GM12865 (cell line): ENCODE measurements at regions not wholly inside any gene's neighbourhood (a gene's known extent, or its start where the extent isn't known, plus 50 kb on each side); places are given as distances from the start of the nearest gene placed in this dataset.
A peak's percentile ranks its signal among the peaks of the same experiment; 100 is the strongest.

Experiments
- DNase-seq: peaks from one replicate; pipeline ENCODE4 v3.0.0; 2010; ENCODE audit warnings: low read depth
- H3K4me3 ChIP-seq: 2 replicates; pipeline ENCODE4 v1.5.1; 2011; ENCODE audit warnings: mild to moderate bottlenecking, low read depth, low read length, control low read depth
- TF ChIP-seq, protein P1 (sequence below): IDR thresholded peaks from 2 replicates; pipeline ENCODE4 v1.5.1; 2011; ENCODE audit warnings: low read length, control low read depth, low read depth, inconsistent platforms; ENCODE audit not compliant: insufficient read depth; ENCODE audit errors: missing control alignments

- TF ChIP-seq, protein P1, sequence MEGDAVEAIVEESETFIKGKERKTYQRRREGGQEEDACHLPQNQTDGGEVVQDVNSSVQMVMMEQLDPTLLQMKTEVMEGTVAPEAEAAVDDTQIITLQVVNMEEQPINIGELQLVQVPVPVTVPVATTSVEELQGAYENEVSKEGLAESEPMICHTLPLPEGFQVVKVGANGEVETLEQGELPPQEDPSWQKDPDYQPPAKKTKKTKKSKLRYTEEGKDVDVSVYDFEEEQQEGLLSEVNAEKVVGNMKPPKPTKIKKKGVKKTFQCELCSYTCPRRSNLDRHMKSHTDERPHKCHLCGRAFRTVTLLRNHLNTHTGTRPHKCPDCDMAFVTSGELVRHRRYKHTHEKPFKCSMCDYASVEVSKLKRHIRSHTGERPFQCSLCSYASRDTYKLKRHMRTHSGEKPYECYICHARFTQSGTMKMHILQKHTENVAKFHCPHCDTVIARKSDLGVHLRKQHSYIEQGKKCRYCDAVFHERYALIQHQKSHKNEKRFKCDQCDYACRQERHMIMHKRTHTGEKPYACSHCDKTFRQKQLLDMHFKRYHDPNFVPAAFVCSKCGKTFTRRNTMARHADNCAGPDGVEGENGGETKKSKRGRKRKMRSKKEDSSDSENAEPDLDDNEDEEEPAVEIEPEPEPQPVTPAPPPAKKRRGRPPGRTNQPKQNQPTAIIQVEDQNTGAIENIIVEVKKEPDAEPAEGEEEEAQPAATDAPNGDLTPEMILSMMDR: no peak
- no peak for DNase-seq
- H3K4me3 ChIP-seq: no peak overlapping the region
These were observed 64.4 kb upstream of the FUCA2 start for GRCh38 chr6:143575901-143576426.

DNA sequence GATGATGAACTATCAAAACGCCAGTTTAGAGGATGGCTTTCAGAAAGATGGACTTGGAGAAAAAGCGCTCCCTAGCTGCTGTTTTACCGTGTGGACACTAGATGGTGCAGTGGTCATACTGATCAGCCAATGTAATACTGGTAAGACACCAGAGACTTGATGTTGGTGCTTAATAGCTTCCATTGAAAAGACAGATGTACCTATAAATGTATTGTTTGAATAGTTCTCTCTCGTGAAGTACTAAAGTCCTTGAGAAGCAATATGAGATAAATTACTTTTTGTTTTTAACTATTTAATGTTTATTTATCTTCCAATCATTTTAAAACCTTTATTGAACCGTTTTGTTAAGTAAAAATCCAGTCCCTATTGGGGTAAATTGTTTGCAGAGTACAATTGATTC, 63.9 kb upstream of the FUCA2 start:
- DNase-seq: peak; percentile 85
- TF ChIP-seq, protein P1: peak; percentile 83
- no peak overlapping the region for H3K4me3 ChIP-seq

DNA sequence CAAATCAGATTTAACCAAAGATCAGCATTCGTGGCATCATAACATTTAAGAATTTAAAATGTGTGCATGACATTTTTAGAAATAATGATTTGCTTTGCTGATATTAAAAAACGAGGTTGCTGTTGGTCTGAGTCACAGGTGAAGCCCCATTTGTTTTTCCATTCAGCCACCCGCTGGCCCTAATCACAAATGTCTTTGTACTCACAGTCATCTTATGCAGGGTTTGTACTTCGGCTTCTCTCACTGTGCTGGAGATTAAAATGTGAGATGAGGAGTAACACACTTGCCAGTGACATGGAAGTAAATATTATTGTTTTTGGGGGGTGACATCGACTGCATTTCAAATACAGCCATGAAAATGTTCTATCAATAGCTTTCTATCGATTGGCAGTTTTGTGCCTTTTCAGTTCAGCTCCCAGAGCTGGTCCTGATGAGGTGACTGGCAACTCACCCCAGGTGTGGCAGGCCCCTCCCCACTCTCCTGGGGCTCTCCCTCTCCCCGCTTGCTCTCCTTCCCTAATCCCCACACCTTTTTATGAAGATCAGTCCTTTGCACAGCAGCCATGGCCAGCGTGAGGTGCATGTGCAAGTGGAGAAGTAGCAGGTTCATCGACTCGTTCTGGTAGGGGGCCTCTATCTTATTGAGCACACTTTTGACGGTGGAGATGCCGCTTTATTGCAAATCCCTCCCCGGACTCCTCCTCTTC, 58.8 kb upstream of the FUCA2 start:
- H3K4me3 ChIP-seq: no peak overlapping the region
- DNase-seq: no peak
- TF ChIP-seq, protein P1: no peak

- TF ChIP-seq, protein P1: no peak
- DNase-seq: no peak
These were observed 57.5 kb upstream of the FUCA2 start for GRCh38 chr6:143569040-143569439.

GRCh38 chr6:143564484-143565017, 53.0 kb upstream of the FUCA2 start:
- no peak for DNase-seq
- TF ChIP-seq, protein P1: no peak
- no peak overlapping the region for H3K4me3 ChIP-seq

More at GRCh38 chr6:143569040-143569439, 57.5 kb upstream of the FUCA2 start:
- H3K4me3 ChIP-seq: no peak overlapping the region

- H3K4me3 ChIP-seq: no peak overlapping the region
- DNase-seq: no peak
- TF ChIP-seq, protein P1: no peak
These were observed 50.6 kb upstream of the FUCA2 start for GRCh38 chr6:143562143-143562542.
